ENCODE measurements at regions not wholly inside any gene's neighbourhood (a gene's known extent, or its start where the extent isn't known, plus 50 kb on each side); places are given as distances from the start of the nearest gene placed in this dataset.

DNA sequence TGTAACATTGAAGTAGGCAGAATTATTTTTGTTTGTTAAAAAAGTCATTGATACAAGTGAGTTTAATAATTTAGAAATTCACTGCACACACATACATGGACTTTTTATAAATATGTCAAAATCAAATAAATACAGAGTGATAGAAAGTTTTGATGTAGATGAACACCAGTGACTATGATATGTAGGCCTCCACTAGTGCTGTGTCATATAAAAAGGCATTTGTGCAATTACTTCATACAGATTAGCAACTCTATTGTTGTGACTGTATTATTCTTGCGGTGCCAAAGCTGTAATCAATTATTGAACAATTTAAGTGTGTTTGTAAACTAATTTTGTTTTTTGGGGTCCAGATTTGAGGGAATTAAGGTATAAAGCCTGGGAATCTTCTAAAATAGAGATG, 366.2 kb upstream of the PITX2 start:
- 85% methylated on average over 1 of the region's 1 CpG for WGBS
- no peak for DNase-seq (ENCODE audit: low spot score in 2 of 2)
- no peaks in the 10 kb centered on the region for H3K4me1 ChIP-seq
- H3K4me3 ChIP-seq = no peak overlapping the region
- no peaks in the 10 kb centered on the region for H3K27me3 ChIP-seq
- H3K9me3 ChIP-seq = no peaks in the 10 kb centered on the region
- no peak overlapping the region for H3K27ac ChIP-seq
- no peak for TF ChIP-seq CTCF (IDR thresholded peaks at IDR 0.05)
- TF ChIP-seq EP300 (IDR thresholded peaks at IDR 0.05) = no peak
- no peak for TF ChIP-seq POLR2A (IDR thresholded peaks at IDR 0.05)
- TF ChIP-seq POLR2AphosphoS5 (IDR thresholded peaks at IDR 0.05) = no peak
- no peaks in the 10 kb centered on the region for H3K36me3 ChIP-seq

DNA sequence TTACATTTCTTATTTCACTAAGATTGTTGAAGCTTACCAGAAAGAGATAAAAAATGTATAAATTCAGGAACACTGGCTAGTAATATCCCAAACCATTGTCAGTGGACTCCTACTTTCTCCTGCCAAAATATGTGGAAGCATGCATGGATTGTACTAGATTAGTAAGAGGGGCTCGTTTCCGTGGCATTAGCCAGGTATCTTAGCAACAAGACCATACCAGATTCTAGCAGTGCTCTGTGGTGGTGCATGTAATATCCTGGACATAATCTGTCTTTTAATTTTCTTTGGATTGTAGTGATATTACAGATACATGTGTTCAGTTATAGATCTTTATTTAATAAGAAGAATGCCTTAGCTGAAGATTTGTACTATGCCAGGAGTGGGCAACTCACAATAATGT, 371.9 kb upstream of the PITX2 start:
- Histone ChIP-seq H3K9me3 (no peaks in the 10 kb centered on the region), H3K27me3 (no peaks in the 10 kb centered on the region), H3K27ac (no peak overlapping the region), H3K4me1 (no peaks in the 10 kb centered on the region), H3K36me3 (no peaks in the 10 kb centered on the region), H3K4me3 (no peak overlapping the region)
- no peak for DNase-seq (ENCODE audit: low spot score in 2 of 2)
- no peak for TF ChIP-seq CTCF (IDR thresholded peaks at IDR 0.05)
- no peak for TF ChIP-seq EP300 (IDR thresholded peaks at IDR 0.05)
- no peak for TF ChIP-seq POLR2AphosphoS5 (IDR thresholded peaks at IDR 0.05)
- TF ChIP-seq POLR2A (IDR thresholded peaks at IDR 0.05) = no peak
- WGBS = 45% methylated on average over 2 of the region's 2 CpGs

- 77% methylated on average over 1 of the region's 1 CpG for WGBS
- no peak for DNase-seq (ENCODE audit: low spot score in 2 of 2)
- TF ChIP-seq POLR2A (IDR thresholded peaks at IDR 0.05) = no peak
- TF ChIP-seq EP300 (IDR thresholded peaks at IDR 0.05) = no peak
- no peak for TF ChIP-seq CTCF (IDR thresholded peaks at IDR 0.05)
- no peak for TF ChIP-seq POLR2AphosphoS5 (IDR thresholded peaks at IDR 0.05)
- Histone ChIP-seq H3K9me3 (no peaks in the 10 kb centered on the region), H3K4me3 (no peak overlapping the region), H3K4me1 (no peaks in the 10 kb centered on the region), H3K36me3 (no peaks in the 10 kb centered on the region), H3K27ac (no peak overlapping the region), H3K27me3 (no peaks in the 10 kb centered on the region)
Observed at GRCh38 chr4:110998320-110998719, 375.4 kb upstream of the PITX2 start.

DNA sequence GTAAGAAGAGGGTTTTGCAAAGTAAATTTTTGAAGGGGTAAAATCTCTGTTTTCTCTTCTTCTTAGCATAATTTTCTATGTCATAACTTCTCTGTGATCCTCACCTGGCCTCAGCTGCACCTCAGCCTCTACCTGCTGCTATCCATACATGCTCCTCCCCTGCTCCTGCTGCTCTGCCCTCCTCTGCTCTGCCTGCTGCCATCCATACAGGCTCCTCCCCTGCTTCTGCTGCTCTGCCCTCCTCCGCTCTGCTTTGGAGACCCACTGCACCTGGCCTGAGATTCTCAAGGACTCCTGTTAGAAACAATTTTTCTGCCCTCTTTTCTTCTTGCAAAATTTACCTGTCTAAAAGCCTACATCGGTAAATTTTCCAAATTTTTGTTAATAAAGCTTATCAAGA, 388.6 kb upstream of the PITX2 start:
- no peak overlapping the region for H3K4me3 ChIP-seq
- no peak overlapping the region for H3K27ac ChIP-seq
- 90% methylated on average over 2 of the region's 2 CpGs for WGBS
- no peaks in the 10 kb centered on the region for H3K9me3 ChIP-seq
- DNase-seq (ENCODE audit: low spot score in 2 of 2) = no peak
- H3K27me3 ChIP-seq = no peaks in the 10 kb centered on the region
- H3K36me3 ChIP-seq = no peaks in the 10 kb centered on the region
- TF ChIP-seq POLR2A (IDR thresholded peaks at IDR 0.05) (no peak), POLR2AphosphoS5 (IDR thresholded peaks at IDR 0.05) (no peak), EP300 (IDR thresholded peaks at IDR 0.05) (no peak), CTCF (IDR thresholded peaks at IDR 0.05) (no peak)
- H3K4me1 ChIP-seq = no peaks in the 10 kb centered on the region

DNA sequence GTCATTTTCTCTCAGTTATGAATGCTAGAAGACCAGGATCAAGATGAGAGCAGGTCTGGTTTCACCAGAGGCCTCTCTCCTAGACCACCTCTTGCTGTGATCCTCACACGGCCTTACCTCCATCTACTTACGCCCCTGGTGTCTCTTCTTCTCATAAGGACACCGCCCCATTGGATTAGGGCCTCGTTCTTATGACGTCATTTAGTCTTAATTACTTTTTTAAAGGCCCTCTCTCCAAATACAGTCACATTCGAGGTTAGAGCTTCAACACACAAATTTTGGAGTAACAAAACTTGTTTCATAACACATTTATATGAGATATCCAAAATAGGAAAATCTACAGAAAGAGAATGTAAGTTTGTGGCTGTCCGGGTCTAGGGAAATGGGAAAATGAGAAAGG, 391.0 kb upstream of the PITX2 start:
- Histone ChIP-seq H3K27ac (no peak overlapping the region), H3K9me3 (no peaks in the 10 kb centered on the region)
- WGBS = 83% methylated on average over 7 of the region's 7 CpGs

More for the DNA sequence above, 391.0 kb upstream of the PITX2 start:
- H3K36me3 ChIP-seq = no peaks in the 10 kb centered on the region
- H3K4me1 ChIP-seq = no peaks in the 10 kb centered on the region
- DNase-seq (ENCODE audit: low spot score in 2 of 2) = no peak
- TF ChIP-seq CTCF (IDR thresholded peaks at IDR 0.05) = no peak
- no peak for TF ChIP-seq EP300 (IDR thresholded peaks at IDR 0.05)
- TF ChIP-seq POLR2AphosphoS5 (IDR thresholded peaks at IDR 0.05) = no peak
- no peak for TF ChIP-seq POLR2A (IDR thresholded peaks at IDR 0.05)
- no peaks in the 10 kb centered on the region for H3K27me3 ChIP-seq
- no peak overlapping the region for H3K4me3 ChIP-seq

All from suprapubic skin (tissue), 4 donors.